ENCODE measurements at regions not wholly inside any gene's neighbourhood (a gene's known extent, or its start where the extent isn't known, plus 50 kb on each side); places are given as distances from the start of the nearest gene placed in this dataset.

- no peak for TF ChIP-seq RAD21 (IDR thresholded peaks at IDR 0.05; ENCODE audit: low read depth)
- no peak for TF ChIP-seq REST (IDR thresholded peaks at IDR 0.05; ENCODE audit: low read depth)
- no peak for TF ChIP-seq FOXM1 (IDR thresholded peaks at IDR 0.05; ENCODE audit: borderline replicate concordance, low read depth)
- TF ChIP-seq, protein P1, sequence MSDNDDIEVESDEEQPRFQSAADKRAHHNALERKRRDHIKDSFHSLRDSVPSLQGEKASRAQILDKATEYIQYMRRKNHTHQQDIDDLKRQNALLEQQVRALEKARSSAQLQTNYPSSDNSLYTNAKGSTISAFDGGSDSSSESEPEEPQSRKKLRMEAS (IDR thresholded peaks at IDR 0.05): no peak
- TF ChIP-seq ZBTB7A (IDR thresholded peaks at IDR 0.05; ENCODE audit: low read depth): no peak
- TF ChIP-seq EP300 (IDR thresholded peaks at IDR 0.05; ENCODE audit: borderline replicate concordance): no peak
- no peak for TF ChIP-seq CREB1 (IDR thresholded peaks at IDR 0.05; ENCODE audit: low read depth)
Measured at GRCh38 chr16:54748611-54749190, 182.0 kb upstream of the IRX5 start.

GRCh38 chr16:54746596-54746995 is 184.1 kb upstream of the IRX5 start:
- TF ChIP-seq EP300 (IDR thresholded peaks at IDR 0.05; ENCODE audit: borderline replicate concordance) (no peak), REST (IDR thresholded peaks at IDR 0.05; ENCODE audit: low read depth) (no peak), ZBTB7A (IDR thresholded peaks at IDR 0.05; ENCODE audit: low read depth) (no peak), FOXM1 (IDR thresholded peaks at IDR 0.05; ENCODE audit: borderline replicate concordance, low read depth) (no peak), CEBPB (IDR thresholded peaks at IDR 0.05) (no peak), TEAD4 (IDR thresholded peaks at IDR 0.05) (no peak)
- TF ChIP-seq, protein P1 (IDR thresholded peaks at IDR 0.05): no peak
- TF ChIP-seq, protein P2, sequence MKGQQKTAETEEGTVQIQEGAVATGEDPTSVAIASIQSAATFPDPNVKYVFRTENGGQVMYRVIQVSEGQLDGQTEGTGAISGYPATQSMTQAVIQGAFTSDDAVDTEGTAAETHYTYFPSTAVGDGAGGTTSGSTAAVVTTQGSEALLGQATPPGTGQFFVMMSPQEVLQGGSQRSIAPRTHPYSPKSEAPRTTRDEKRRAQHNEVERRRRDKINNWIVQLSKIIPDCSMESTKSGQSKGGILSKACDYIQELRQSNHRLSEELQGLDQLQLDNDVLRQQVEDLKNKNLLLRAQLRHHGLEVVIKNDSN (IDR thresholded peaks at IDR 0.05): no peak

DNA sequence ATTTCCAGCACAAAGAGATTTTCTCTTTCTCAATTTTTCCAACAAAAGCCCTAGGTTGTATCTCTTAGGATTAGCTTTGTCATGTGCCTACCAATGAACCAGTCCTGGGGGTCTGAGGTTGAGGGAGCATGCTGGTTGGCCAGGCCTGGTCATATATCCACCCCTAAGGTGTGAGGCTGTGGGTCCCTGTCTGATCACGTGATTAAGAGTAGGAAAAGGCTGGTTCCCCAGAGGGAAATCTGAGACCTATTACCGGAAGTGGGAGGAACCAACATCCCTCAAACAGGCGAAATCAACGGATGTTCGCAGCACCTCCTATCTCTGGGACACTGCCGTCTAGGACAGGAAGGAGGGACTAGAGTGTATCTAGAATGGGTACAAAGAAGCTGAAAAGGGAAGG is 185.7 kb upstream of the IRX5 start:
- no peak for TF ChIP-seq REST (IDR thresholded peaks at IDR 0.05; ENCODE audit: low read depth)
- no peak for TF ChIP-seq TCF12 (IDR thresholded peaks at IDR 0.05; ENCODE audit: low read depth)
- no peak for TF ChIP-seq TEAD4 (IDR thresholded peaks at IDR 0.05)
- no peak for TF ChIP-seq ZBTB7A (IDR thresholded peaks at IDR 0.05; ENCODE audit: low read depth)
- TF ChIP-seq EP300 (IDR thresholded peaks at IDR 0.05; ENCODE audit: borderline replicate concordance): no peak
- TF ChIP-seq CEBPB (IDR thresholded peaks at IDR 0.05): no peak
- no peak for TF ChIP-seq TAF1 (IDR thresholded peaks at IDR 0.05; ENCODE audit: low read depth)
- TF ChIP-seq FOXM1 (IDR thresholded peaks at IDR 0.05; ENCODE audit: borderline replicate concordance, low read depth): no peak
- TF ChIP-seq NFIC (IDR thresholded peaks at IDR 0.05): no peak
- TF ChIP-seq, protein P2 (IDR thresholded peaks at IDR 0.05): no peak
- TF ChIP-seq CREB1 (IDR thresholded peaks at IDR 0.05; ENCODE audit: low read depth): no peak
- no peak for TF ChIP-seq EGR1 (IDR thresholded peaks at IDR 0.05)
- TF ChIP-seq, protein P1 (IDR thresholded peaks at IDR 0.05): no peak
- no peak for TF ChIP-seq YY1 (IDR thresholded peaks at IDR 0.05; ENCODE audit: low read depth)
- TF ChIP-seq RAD21 (IDR thresholded peaks at IDR 0.05; ENCODE audit: low read depth): no peak

DNA sequence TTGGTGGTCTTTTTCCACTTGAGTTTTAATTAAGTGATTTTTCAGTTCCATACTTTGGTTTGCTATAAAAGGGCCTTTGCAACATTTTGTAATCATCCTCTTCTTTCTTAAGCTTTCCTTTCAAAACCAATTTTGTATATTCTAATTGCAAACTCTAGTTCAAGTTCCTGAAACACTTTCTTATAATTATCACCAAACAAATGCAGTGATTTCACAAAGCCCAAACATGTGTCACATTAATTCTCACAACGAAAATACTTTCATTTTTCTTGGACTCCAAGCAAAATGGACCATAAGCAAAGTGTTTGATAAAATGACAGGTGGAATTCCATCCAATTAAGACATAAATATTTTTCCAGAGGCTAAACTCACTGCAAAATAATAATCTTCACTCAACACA is 188.2 kb upstream of the IRX5 start:
- no peak for TF ChIP-seq CREB1 (IDR thresholded peaks at IDR 0.05; ENCODE audit: low read depth)
- TF ChIP-seq, protein P1 (IDR thresholded peaks at IDR 0.05): no peak
- no peak for TF ChIP-seq ZBTB7A (IDR thresholded peaks at IDR 0.05; ENCODE audit: low read depth)
- TF ChIP-seq TCF12 (IDR thresholded peaks at IDR 0.05; ENCODE audit: low read depth): no peak
- no peak for TF ChIP-seq RAD21 (IDR thresholded peaks at IDR 0.05; ENCODE audit: low read depth)
- TF ChIP-seq TEAD4 (IDR thresholded peaks at IDR 0.05): no peak
- no peak for TF ChIP-seq EGR1 (IDR thresholded peaks at IDR 0.05)
- no peak for TF ChIP-seq YY1 (IDR thresholded peaks at IDR 0.05; ENCODE audit: low read depth)
- no peak for TF ChIP-seq CEBPB (IDR thresholded peaks at IDR 0.05)
- no peak for TF ChIP-seq EP300 (IDR thresholded peaks at IDR 0.05; ENCODE audit: borderline replicate concordance)
- no peak for TF ChIP-seq NFIC (IDR thresholded peaks at IDR 0.05)
- no peak for TF ChIP-seq FOXM1 (IDR thresholded peaks at IDR 0.05; ENCODE audit: borderline replicate concordance, low read depth)
- no peak for TF ChIP-seq REST (IDR thresholded peaks at IDR 0.05; ENCODE audit: low read depth)
- TF ChIP-seq, protein P2 (IDR thresholded peaks at IDR 0.05): no peak
- TF ChIP-seq TAF1 (IDR thresholded peaks at IDR 0.05; ENCODE audit: low read depth): no peak
